Uterus (tissue), 3 donors: ENCODE measurements at regions not wholly inside any gene's neighbourhood (a gene's known extent, or its start where the extent isn't known, plus 50 kb on each side); places are given as distances from the start of the nearest gene placed in this dataset.

Source experiments
- DNase-seq, 2 donors: peaks; one replicate each; pipeline ENCODE4 v3.0.0-alpha.2; 2019 to 2020
- H3K27ac ChIP-seq, 2 donors: fragments of 200-600 bp; sonication (generic); 1 replicate in 1 of 2; 2 replicates in 1 of 2; pipeline ENCODE4 v1.5.1; 2016 to 2018
- H3K27me3 ChIP-seq, 2 donors: fragments of 200-600 bp; sonication (generic); one replicate each; pipeline ENCODE4 v1.5.1; 2018 to 2019; ENCODE audit warnings: control low read depth in 1 of 2
- H3K36me3 ChIP-seq, 2 donors: fragments of 200-600 bp; sonication (generic); one replicate each; pipeline ENCODE4 v1.5.1; 2019; ENCODE audit warnings: control low read depth in 1 of 2
- H3K4me1 ChIP-seq, 2 donors: fragments of 200-600 bp; sonication (generic); one replicate each; pipeline ENCODE4 v1.5.1; 2018 to 2019; ENCODE audit warnings: control low read depth in 1 of 2
- H3K4me3 ChIP-seq, 2 donors: fragments of 200-600 bp; sonication (generic); 1 replicate in 1 of 2; 2 replicates in 1 of 2; pipeline ENCODE4 v1.5.1; 2018 to 2019; ENCODE audit warnings: mild to moderate bottlenecking in 1 of 2
- H3K9me3 ChIP-seq, 2 donors: fragments of 200-600 bp; sonication (generic); one replicate each; pipeline ENCODE4 v1.5.1; 2019; ENCODE audit warnings: control low read depth in 1 of 2
- CTCF ChIP-seq, 4 experiments: fragments of 200-600 bp in 2 of 4; fragments of 450-650 bp in 2 of 4; sonication (generic) in 2 of 4; IDR thresholded peaks; one replicate each; pipeline ENCODE4 v1.5.1; 2016 to 2019; ENCODE audit warnings: antibody characterized with exemption in 4 of 4, mild to moderate bottlenecking in 2 of 4, moderate library complexity in 1 of 4
- POLR2A ChIP-seq, 2 donors: fragments of 450-650 bp; IDR thresholded peaks; one replicate each; pipeline ENCODE4 v1.6.1; 2016; ENCODE audit warnings: antibody characterized with exemption in 2 of 2, mild to moderate bottlenecking in 1 of 2, moderate library complexity in 1 of 2
- intact Hi-C: fragments of 100-400 bp; cut with DNase I; formaldehyde crosslinking; loops from one replicate; pipeline ENCODE4 v1.15.1; 2023; ENCODE audit warnings: low total_unique reads
- donor health status: DM: yes; HTN: yes; CAD: no.

GRCh38 chr15:72908713-72909112 lies 125.2 kb upstream of the ADPGK start:
- no peak overlapping the region for H3K4me3 ChIP-seq
- no peak for DNase-seq
- H3K4me1 ChIP-seq: no peaks in the 10 kb centered on the region
- H3K9me3 ChIP-seq: no peaks in the 10 kb centered on the region
- H3K36me3 ChIP-seq: no peaks in the 10 kb centered on the region
- TF ChIP-seq POLR2A (IDR thresholded peaks at IDR 0.05): no peak
- TF ChIP-seq CTCF (IDR thresholded peaks at IDR 0.05): no peak
- intact Hi-C loops: no loop called here
- H3K27me3 ChIP-seq: no peaks in the 10 kb centered on the region
- no peak overlapping the region for H3K27ac ChIP-seq

DNA sequence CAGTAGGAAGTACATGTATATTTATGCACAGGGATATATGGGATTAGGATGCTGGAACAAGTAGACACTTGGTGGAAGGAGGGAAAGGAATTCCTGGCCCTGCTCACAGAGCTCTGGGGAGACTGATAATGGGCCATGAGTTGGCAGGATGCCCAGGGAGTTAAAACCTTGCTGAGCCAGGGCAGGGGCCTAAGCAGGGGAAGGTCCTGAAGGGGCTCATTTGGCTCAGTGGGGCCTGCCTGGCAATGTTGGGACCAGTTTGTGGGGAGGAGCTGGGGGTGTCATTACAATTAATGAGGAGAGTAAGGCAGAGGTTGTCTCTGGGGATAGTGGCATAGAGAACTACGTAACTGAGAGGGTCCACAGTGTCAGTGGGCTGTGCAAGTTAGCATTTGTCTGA lies 124.2 kb upstream of the ADPGK start:
- Histone ChIP-seq H3K36me3 (no peaks in the 10 kb centered on the region), H3K27me3 (no peaks in the 10 kb centered on the region), H3K4me3 (no peak overlapping the region), H3K9me3 (no peaks in the 10 kb centered on the region), H3K27ac (no peak overlapping the region), H3K4me1 (peaks cover 0 to 4% of the 10 kb centered on the region in 2 donors)
- TF ChIP-seq POLR2A (IDR thresholded peaks at IDR 0.05) (no peak), CTCF (IDR thresholded peaks at IDR 0.05) (no peak)
- no peak for DNase-seq
- intact Hi-C loops: no loop called here

- peaks cover 0 to 10% of the 10 kb centered on the region in 2 donors for H3K4me1 ChIP-seq
- intact Hi-C loops: no loop called here
- no peak overlapping the region for H3K4me3 ChIP-seq
- H3K27me3 ChIP-seq: no peaks in the 10 kb centered on the region
- no peaks in the 10 kb centered on the region for H3K36me3 ChIP-seq
- TF ChIP-seq CTCF (IDR thresholded peaks at IDR 0.05): no peak
- TF ChIP-seq POLR2A (IDR thresholded peaks at IDR 0.05): no peak
- H3K9me3 ChIP-seq: no peaks in the 10 kb centered on the region
- H3K27ac ChIP-seq: no peak overlapping the region
- no peak for DNase-seq
These were observed 119.3 kb upstream of the ADPGK start for GRCh38 chr15:72902919-72903260.

DNA sequence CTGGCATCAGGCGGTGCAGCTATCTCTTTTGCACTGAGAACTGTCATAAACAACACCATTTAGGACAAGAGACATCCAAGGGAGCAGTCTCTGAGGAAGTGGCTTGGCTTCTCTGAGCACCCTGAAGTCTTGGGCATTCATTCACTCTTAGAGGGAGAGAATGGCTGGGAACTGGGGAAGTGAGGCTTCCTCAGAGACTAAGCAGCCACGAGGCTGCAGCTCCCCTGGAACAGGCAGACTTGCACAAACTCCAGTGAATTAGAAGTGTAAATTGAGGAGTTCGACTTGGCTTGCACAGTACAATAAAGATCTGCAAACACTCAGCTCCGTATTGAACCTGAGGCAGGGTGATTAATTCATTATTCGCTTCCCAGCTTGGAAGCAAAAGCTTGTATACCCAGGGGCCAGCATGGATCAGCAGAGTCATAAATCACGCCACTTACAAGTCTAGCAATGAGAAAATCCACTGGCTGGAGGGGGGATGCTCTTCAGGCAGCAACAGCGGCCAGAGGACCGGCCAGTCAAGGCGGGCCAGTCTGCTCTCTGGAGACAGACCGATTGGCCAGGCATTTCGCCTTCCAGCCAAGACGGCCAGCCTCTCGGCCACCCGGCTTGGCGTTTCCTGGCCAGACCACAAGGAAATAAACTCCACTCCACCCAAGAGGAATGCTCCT lies 118.8 kb upstream of the ADPGK start:
- H3K27me3 ChIP-seq: no peaks in the 10 kb centered on the region
- peak in 1 of 2 donors; percentile 40 for DNase-seq
- TF ChIP-seq CTCF (IDR thresholded peaks at IDR 0.05): no peak
- TF ChIP-seq POLR2A (IDR thresholded peaks at IDR 0.05): no peak
- peaks cover 0 to 10% of the 10 kb centered on the region in 2 donors for H3K4me1 ChIP-seq
- no peak overlapping the region for H3K27ac ChIP-seq
- intact Hi-C loops: no loop called here
- no peaks in the 10 kb centered on the region for H3K36me3 ChIP-seq
- no peaks in the 10 kb centered on the region for H3K9me3 ChIP-seq
- no peak overlapping the region for H3K4me3 ChIP-seq

DNA sequence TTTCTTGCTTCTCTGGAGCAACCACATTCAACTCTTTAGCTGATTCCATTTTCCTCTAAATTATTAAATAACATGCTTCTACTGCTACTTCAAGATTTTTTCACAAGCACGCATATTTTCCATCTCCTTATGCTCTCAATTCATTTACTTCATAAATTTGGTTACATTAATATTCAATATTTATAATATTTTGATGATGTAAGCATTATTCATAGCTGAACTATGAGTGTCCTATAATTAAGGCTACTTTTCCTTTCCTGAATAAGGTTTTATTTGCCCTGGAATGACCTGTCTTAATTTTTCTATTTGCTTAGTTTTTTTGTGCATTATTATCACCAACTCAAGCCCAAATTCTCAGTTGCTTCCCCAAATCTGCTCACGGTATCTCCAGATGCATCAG lies 109.4 kb upstream of the ADPGK start:
- no peak overlapping the region for H3K27ac ChIP-seq
- no peak overlapping the region for H3K4me3 ChIP-seq
- TF ChIP-seq POLR2A (IDR thresholded peaks at IDR 0.05) (no peak), CTCF (IDR thresholded peaks at IDR 0.05) (no peak)
- intact Hi-C loops: no loop called here
- DNase-seq: no peak
- H3K36me3 ChIP-seq: no peaks in the 10 kb centered on the region
- H3K27me3 ChIP-seq: no peaks in the 10 kb centered on the region
- no peaks in the 10 kb centered on the region for H3K9me3 ChIP-seq
- no peaks in the 10 kb centered on the region for H3K4me1 ChIP-seq
